ENCODE measurements at regions not wholly inside any gene's neighbourhood (a gene's known extent, or its start where the extent isn't known, plus 50 kb on each side); places are given as distances from the start of the nearest gene placed in this dataset.

DNA sequence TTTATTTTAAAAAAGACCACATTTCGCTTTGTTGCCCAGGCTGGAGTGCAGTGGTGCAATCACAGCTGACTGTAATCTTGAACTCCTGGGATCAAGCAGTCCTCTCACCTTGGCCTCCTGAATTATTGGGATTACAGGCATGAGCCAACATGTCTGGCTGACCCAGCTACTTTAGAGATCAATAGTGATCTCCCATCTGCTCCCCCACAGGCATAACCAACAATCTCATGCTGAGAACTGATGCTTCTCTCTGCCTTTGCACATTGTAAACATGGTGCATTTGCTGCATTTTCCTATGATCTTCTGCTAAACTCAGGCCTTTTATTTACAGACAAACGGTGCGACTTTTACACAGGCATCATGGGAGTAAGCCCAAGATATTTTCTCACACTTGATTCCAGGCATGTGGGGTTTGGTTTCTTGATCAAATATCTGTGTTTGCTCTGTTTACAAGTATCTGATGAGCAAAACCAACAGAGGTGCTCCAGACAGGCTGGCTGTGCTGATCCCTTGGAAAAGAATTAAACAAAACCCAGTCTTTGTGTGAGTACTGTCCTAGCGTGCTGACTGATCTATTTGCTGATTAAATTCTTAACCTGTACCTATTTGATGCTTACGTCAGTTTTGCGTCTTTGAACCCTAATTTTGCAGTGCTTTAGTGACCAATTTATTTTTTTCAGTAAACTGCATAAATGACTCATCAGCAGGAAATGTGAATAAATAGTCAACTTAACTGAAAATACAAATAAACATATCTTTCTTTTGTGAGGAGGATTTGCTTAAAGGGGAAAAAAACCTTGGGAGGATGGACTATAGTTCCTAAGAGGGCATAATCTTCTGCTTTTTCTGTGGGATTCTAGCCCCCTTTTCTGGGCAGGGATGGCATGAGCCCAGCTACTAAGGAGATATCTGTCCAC lies 191.7 kb upstream of the NR3C1 start (continued):
- TF ChIP-seq, protein P1, sequence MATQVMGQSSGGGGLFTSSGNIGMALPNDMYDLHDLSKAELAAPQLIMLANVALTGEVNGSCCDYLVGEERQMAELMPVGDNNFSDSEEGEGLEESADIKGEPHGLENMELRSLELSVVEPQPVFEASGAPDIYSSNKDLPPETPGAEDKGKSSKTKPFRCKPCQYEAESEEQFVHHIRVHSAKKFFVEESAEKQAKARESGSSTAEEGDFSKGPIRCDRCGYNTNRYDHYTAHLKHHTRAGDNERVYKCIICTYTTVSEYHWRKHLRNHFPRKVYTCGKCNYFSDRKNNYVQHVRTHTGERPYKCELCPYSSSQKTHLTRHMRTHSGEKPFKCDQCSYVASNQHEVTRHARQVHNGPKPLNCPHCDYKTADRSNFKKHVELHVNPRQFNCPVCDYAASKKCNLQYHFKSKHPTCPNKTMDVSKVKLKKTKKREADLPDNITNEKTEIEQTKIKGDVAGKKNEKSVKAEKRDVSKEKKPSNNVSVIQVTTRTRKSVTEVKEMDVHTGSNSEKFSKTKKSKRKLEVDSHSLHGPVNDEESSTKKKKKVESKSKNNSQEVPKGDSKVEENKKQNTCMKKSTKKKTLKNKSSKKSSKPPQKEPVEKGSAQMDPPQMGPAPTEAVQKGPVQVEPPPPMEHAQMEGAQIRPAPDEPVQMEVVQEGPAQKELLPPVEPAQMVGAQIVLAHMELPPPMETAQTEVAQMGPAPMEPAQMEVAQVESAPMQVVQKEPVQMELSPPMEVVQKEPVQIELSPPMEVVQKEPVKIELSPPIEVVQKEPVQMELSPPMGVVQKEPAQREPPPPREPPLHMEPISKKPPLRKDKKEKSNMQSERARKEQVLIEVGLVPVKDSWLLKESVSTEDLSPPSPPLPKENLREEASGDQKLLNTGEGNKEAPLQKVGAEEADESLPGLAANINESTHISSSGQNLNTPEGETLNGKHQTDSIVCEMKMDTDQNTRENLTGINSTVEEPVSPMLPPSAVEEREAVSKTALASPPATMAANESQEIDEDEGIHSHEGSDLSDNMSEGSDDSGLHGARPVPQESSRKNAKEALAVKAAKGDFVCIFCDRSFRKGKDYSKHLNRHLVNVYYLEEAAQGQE (IDR thresholded peaks at IDR 0.05; ENCODE audit: borderline replicate concordance in 1 of 2, low read depth in 1 of 2, low read length in 2 of 2), result no peak; a peak in 1 of 4 replicates
- TF ChIP-seq MTF1 (CRISPR knock-in tag; IDR thresholded peaks at IDR 0.05) (no peak), ZBTB3 (CRISPR knock-in tag; IDR thresholded peaks at IDR 0.05; ENCODE audit: borderline replicate concordance, low read depth) (0 out of 2 replicates have a peak, but pooled peaks have one; percentile 43), ZNF263 (CRISPR knock-in tag; IDR thresholded peaks at IDR 0.05) (peak; percentile 71; the same call in 1 of the 2 replicates), SMAD3 (CRISPR knock-in tag; IDR thresholded peaks at IDR 0.05) (peak; percentile 49; the same call in 1 of the 2 replicates), CENPX (CRISPR knock-in tag; IDR thresholded peaks at IDR 0.05) (no peak), SNAI1 (CRISPR knock-in tag; IDR thresholded peaks at IDR 0.05; ENCODE audit: borderline replicate concordance) (no peak), ZNF292 (CRISPR knock-in tag; IDR thresholded peaks at IDR 0.05; ENCODE audit: borderline replicate concordance, low read depth) (peak; percentile 77), RAD21 (CRISPR knock-in tag; IDR thresholded peaks at IDR 0.05) (no peak), NFE2L2 (IDR thresholded peaks at IDR 0.05; ENCODE audit: low read length) (no peak), KDM5A (IDR thresholded peaks at IDR 0.05; ENCODE audit: borderline replicate concordance, low read length) (peak; percentile 26; the same call in 1 of the 2 replicates), ZNF225 (CRISPR knock-in tag; IDR thresholded peaks at IDR 0.05) (no peak), ZNF230 (CRISPR knock-in tag; IDR thresholded peaks at IDR 0.05) (no peak), U2AF2 (IDR thresholded peaks at IDR 0.05; ENCODE audit: low read depth, low read length) (no peak), NCOR1 (IDR thresholded peaks at IDR 0.05; ENCODE audit: borderline replicate concordance, low read length) (peak; percentile 72; the same call in 1 of the 2 replicates)
- TF ChIP-seq, protein P2, sequence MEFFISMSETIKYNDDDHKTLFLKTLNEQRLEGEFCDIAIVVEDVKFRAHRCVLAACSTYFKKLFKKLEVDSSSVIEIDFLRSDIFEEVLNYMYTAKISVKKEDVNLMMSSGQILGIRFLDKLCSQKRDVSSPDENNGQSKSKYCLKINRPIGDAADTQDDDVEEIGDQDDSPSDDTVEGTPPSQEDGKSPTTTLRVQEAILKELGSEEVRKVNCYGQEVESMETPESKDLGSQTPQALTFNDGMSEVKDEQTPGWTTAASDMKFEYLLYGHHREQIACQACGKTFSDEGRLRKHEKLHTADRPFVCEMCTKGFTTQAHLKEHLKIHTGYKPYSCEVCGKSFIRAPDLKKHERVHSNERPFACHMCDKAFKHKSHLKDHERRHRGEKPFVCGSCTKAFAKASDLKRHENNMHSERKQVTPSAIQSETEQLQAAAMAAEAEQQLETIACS (CRISPR knock-in tag; IDR thresholded peaks at IDR 0.05), result no peak
- TF ChIP-seq, protein P3, sequence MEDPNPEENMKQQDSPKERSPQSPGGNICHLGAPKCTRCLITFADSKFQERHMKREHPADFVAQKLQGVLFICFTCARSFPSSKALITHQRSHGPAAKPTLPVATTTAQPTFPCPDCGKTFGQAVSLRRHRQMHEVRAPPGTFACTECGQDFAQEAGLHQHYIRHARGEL (CRISPR knock-in tag; IDR thresholded peaks at IDR 0.05), result no peak

Data from HepG2 (cell line).